ENCODE measurements at regions not wholly inside any gene's neighbourhood (a gene's known extent, or its start where the extent isn't known, plus 50 kb on each side); places are given as distances from the start of the nearest gene placed in this dataset.
A peak's percentile ranks its signal among the peaks of the same experiment; 100 is the strongest.
"Not testable (repeated sequence)": the region's sequence is repeated elsewhere in the genome, so short reads cannot be mapped to it uniquely, and the experiment has no call there.

DNA sequence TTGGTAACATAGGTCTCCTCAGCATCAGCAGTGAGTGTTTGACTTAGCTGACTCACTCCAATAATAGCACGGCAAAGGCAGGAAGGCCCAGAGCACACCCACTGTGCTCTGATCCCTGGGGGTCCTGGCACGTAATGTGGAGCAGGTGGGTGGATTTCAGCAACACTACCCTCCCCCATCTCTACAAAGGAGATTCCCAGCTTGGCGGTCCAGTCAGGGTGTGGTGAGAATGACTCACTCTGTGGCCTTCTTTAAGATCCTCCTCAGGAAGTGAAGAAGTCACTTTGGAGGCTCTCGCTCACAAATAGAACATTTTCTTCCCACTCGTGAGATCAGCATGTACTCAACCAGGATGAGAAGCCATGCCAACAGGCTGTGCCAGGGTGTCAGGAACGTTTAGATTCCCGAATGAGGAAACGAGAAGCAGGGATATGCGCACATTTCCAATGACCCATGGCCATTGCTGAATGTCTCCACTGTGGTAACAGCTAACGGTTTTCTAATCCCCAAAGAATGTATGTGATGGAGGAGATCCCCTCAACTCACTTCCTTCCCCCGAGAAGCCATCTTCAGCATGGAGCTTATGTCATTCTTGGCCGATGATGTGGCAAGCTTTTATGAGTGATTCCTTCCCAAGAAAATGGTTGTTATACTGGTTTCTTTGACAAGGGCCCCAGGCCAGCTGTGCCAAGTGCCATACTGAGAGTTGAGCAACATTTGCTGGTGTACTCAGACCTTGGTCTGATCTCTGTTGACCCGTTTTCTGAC is 365.2 kb downstream of the C16orf95 start:
- peak in 3 of 58 donors; percentile 1 to 13 (median 13) for DNase-seq

- DNase-seq = no peak
Observed at GRCh38 chr16:86952769-86953168, 364.4 kb downstream of the C16orf95 start.

DNA sequence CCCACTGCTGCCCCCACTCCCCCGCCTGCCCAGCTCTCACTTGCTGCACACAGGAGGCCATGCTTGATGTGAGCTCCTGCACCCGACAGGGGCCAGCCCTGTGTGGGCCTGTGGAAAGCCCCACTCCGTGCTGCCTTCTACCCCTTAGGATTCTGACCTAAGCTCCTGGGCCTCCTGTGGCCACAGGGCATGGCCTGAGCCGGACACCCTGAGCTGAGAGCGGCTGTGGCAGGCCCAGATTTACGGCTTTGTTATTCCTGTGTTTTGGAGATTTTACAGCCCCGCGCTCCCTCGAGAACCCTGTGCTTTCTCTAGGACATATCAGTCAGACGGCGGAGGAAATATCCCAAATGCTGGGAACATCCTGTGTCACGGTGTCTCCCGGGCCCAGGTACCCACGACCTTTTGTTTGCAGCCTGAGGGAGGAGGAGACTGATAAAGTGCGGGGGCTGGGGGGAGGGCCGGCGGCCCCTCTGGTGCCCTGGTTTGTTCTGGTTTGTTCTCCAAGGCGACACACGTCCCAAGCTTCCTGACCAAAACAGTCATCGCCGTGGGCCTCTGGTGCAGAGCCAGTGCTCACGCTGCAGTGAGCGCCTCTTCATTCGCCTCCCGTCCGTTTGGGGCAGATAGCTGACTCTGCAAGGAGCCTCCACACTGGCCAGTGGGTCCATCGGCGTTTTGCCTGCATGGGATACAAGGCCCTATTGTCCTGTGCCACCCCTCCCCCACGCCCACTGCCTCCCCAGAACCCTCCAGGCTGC is 363.4 kb downstream of the C16orf95 start:
- DNase-seq = no peak

- no peak for DNase-seq
Observed at GRCh38 chr16:86955136-86955855, 361.9 kb downstream of the C16orf95 start.

DNA sequence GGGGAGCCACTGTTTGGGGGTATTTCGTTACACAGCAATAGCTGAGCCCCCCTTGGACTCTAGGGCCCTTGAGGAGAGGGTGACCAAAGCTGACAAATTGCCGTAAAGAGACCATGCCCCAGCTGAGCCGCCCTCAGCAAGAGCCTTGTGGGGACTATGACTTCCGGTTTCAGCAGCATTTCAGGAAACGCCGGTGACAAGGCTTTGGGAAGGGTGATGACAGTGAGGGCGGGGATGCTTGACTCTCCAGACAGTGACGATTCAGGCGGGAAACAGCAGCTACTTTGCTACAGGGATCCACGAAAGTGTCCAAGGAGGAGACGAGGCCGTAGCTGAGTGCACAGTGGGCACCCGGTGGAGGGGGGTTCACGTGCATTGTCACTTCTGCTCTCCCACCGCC is 360.8 kb downstream of the C16orf95 start:
- DNase-seq = no peak

GRCh38 chr16:86957662-86958198 is 359.5 kb downstream of the C16orf95 start:
- DNase-seq = not testable (repeated sequence)

- DNase-seq = no peak
Observed at GRCh38 chr16:86958423-86958822, 358.8 kb downstream of the C16orf95 start.

DNA sequence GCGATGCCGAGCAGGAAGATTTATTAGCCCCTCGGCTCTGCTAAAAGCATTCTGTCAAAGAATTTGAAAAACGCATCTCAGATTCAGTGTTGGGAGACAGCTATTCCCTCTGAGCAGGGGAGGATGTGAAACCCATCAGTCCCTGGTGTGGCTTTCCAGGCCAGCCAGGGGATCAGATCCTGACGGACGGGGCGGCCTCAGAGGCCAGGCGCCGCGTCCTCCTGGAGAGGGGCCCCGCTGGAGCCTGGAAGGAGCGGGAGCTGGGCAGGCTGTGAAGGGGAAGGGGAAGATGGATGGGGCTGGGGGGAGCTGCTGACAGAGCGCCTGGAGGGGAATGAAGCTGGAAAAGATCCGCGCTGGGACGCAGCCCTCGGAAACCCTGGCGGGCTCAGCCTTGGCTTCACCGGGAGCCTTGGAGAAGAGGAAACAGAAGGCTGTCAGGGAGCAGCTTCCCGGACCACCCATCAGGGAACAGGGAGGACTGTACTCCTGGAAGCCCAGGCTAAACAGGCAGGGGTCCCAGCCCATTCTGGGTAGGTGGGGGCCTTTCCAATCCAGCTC is 358.0 kb downstream of the C16orf95 start:
- no peak for DNase-seq

DNA sequence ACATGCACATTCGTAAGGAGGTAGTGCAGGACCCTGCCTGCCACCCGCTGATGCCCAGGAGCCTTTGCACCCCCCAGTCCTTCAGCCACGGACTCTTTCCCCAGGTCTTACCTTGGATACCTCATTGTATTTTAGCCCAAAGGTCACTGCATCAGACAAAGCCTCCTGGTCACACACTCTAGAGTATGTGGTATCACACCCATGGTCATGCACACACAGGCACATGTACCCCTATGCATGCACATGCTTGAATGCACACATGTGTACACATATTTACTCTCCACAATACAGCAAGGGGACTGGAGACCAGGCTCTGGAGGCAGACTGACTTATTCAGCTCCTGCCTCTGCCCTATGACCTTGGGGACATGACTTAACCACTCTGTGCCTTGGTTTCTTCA is 357.5 kb downstream of the C16orf95 start:
- DNase-seq = no peak

GRCh38 chr16:86960266-86960665 is 356.9 kb downstream of the C16orf95 start:
- peak in 11 of 58 donors; percentile 1 to 38 (median 12) for DNase-seq

DNA sequence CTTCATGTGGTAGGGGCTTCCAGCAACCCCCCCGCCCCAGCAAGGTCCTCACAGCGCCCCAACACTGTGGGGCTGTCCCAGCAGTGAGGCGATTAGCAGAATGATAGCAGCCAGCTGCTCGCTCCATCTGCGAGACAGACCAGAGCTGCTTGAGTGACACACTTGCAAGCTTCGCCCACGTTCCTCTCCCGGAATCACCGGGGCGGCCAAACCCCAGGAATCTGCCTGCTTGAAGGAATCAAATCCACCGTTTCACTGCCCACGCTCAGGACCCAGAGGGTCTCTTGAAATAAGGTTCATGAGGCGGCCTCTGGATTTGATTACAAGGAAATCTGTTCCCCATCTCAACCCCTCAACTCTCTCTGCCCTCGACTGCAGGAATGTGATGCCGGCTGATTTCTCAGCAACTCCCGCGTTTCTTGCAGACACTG is 356.0 kb downstream of the C16orf95 start:
- peak in 32 of 58 donors; percentile 7 to 57 (median 21) for DNase-seq

DNA sequence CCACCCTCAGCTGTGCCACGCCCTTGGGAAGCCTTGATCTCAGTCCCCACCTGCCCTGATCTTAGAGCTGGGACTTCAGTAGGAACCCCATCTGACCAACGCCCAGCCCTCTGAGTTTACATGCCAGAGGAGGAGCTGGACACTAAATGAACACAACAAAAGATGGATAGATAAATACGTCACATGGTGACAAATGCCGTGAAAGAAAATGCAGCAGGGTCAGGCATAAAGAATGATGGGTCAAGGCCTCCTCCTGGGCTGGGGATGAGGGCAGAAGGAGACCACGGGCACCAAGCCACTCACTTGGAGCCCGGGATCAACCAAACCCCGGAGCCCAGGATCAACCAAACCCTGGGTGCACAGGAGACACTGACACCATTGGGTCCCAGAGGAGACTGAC is 354.9 kb downstream of the C16orf95 start:
- DNase-seq = no peak

DNA sequence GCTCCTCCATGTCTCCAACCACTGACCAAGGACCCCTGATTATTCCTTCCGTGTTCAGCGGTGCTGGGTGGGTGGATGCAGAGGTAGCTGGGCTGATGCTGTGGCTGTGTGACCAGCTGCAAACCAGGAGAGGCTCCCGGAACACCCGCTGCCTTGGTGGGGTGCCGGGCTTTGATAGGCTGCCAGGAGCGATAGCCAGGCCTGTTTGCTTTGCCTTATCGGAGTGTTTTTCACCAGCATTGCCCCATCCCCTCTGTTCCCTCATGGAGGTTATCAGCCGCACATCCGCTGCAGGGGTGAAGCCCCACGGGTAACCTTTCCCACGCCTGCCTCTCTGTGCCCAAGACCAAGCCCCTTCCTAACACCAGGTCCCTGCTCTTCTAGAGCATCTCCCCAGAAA is 354.3 kb downstream of the C16orf95 start:
- no peak for DNase-seq

- no peak for DNase-seq
Observed at GRCh38 chr16:86963600-86964575, 353.3 kb downstream of the C16orf95 start.

DNA sequence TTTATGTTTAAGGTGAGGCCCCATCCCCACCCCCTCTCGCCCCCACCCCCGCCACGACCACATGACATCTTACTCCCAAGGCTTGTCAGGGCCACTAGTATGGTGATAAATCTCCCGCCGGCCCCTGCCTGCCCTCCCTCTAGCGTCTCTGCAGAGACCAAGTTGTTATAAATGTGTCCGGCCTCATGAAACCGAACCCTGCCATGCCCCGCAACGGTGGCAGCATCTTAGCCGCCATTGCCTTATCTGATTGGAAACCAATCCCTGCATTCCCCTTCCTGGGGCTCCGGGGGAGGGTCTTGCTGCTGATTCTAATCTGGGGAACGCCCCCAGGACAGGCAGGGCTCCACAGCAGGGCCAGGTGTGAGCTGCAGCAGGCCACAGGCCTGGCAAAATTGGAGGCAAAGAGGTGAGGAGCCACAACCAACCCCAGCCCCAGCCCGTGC is 352.4 kb downstream of the C16orf95 start:
- DNase-seq = no peak

DNA sequence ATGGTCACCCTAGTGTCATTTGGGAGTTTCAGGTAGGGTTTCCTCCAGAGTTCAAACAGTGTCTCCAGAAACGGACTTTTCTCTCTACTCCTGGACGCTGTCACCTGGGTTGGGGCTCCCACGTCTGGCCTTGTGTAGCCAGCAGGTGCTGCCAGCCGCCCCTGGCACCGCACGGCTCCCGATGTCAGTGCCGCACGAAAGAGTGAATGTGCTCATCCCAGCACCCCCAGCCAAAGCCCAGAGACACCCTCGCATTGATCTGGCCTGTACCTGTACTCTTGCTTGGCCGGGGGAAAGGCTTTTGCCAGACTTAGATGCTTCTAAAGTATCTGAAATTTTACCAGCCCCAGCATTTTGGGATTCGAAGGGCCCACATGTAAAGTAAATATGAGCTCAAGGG is 351.9 kb downstream of the C16orf95 start:
- no peak for DNase-seq

GRCh38 chr16:86965840-86966550 is 351.2 kb downstream of the C16orf95 start:
- no peak for DNase-seq

DNA sequence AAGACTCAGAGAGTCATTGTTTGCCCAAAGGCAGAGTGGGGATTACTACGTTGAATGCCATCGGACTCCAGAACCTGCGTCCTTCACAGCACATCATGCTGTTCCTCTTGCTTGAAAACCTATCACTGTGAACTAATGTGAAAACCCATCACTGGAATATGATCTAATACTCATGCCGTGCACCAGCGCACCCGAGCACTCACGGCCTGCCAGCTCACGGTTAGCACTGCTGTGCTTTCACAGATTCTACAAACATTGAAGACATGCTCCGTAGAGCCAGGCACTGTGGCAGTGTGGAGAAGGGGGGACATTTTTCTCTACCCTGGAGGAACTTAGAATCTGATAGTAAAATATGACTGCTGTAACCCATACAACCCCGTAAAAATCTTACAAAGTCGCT is 350.4 kb downstream of the C16orf95 start:
- DNase-seq = no peak

DNA sequence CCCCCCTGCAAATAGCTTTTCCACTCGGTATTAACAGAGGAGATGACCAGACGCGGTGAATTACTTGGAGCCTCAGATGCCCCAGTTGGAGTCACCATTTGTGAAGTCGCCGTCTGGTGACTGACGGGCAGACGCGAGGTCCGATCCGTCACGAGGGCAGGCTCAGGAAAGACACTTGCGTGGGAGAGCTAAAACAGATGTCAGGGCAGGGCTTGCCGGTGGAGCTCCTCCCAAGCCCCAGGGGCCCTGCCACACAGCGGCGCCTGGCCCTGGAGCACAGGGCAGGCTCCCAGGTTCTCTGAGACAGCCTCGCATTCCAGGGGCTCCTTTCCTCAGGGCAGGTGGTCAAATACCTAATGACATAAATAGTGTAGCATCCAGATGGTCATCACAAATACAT is 348.3 kb downstream of the C16orf95 start:
- DNase-seq = no peak

Measured in anterior cingulate cortex (tissue), 58 donors.